Prostate gland (tissue), 2 donors: ENCODE measurements at regions not wholly inside any gene's neighbourhood (a gene's known extent, or its start where the extent isn't known, plus 50 kb on each side); places are given as distances from the start of the nearest gene placed in this dataset.

Experiments
- POLR2A ChIP-seq: fragments of 450-650 bp; IDR thresholded peaks from one replicate; pipeline ENCODE4 v1.6.1; 2016; ENCODE audit warnings: antibody characterized with exemption, mild to moderate bottlenecking
- TF ChIP-seq, protein P1 (sequence below), 4 experiments: fragments of 200-600 bp in 2 of 4; fragments of 450-650 bp in 2 of 4; sonication (generic) in 2 of 4; IDR thresholded peaks; 1 replicate in 3 of 4; 2 replicates in 1 of 4; pipeline ENCODE4 v1.5.1; 2016 to 2019; ENCODE audit warnings: antibody characterized with exemption in 4 of 4, mild to moderate bottlenecking in 2 of 4, moderate library complexity in 2 of 4

- TF ChIP-seq POLR2A, result no peak
- TF ChIP-seq, protein P1, sequence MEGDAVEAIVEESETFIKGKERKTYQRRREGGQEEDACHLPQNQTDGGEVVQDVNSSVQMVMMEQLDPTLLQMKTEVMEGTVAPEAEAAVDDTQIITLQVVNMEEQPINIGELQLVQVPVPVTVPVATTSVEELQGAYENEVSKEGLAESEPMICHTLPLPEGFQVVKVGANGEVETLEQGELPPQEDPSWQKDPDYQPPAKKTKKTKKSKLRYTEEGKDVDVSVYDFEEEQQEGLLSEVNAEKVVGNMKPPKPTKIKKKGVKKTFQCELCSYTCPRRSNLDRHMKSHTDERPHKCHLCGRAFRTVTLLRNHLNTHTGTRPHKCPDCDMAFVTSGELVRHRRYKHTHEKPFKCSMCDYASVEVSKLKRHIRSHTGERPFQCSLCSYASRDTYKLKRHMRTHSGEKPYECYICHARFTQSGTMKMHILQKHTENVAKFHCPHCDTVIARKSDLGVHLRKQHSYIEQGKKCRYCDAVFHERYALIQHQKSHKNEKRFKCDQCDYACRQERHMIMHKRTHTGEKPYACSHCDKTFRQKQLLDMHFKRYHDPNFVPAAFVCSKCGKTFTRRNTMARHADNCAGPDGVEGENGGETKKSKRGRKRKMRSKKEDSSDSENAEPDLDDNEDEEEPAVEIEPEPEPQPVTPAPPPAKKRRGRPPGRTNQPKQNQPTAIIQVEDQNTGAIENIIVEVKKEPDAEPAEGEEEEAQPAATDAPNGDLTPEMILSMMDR (IDR thresholded peaks at IDR 0.05), result no peak
These were observed 297.4 kb upstream of the TACR3 start for GRCh38 chr4:104017213-104017612.
